ENCODE measurements at regions not wholly inside any gene's neighbourhood (a gene's known extent, or its start where the extent isn't known, plus 50 kb on each side); places are given as distances from the start of the nearest gene placed in this dataset.

DNA sequence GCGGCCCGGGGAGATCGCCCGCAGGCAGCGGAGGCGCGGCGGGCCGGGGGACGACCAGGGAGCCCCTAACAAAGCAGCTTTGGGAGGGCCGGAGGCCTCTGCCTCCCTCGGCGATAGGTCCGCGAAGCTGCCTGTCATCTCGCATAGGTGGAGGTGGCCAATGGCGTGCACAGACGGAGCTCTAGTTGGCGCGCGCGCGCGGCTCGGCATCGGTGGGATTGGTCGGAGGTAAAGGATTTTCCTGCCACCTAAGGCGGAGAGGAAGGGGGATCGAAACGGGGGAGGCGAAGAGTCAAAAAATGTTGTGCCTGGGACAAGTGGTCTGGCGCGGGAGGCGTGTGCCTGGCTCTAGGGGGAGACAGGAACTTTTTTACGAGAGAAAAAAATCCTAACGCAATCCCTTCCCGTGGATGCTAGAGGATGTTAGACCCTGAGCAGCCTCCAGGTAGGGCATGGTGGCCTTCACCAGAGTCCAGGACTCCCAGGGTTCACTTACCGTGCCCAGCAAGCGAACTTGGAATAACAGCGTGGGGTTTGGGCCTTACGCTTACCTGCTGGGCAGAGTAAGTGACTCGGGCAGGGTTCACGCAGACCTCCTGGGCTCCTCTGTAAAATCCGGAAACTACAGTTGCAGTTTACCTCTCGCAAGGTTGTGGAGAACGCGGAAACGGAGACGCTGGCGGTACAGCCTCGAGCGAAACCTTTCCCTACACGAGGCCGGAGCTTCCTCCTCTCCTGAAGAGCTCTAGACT, 99.9 kb upstream of the SOD1 start:
- no peak for TF ChIP-seq ZNF70 (CRISPR knock-in tag; IDR thresholded peaks at IDR 0.05)
- TF ChIP-seq, protein P1, sequence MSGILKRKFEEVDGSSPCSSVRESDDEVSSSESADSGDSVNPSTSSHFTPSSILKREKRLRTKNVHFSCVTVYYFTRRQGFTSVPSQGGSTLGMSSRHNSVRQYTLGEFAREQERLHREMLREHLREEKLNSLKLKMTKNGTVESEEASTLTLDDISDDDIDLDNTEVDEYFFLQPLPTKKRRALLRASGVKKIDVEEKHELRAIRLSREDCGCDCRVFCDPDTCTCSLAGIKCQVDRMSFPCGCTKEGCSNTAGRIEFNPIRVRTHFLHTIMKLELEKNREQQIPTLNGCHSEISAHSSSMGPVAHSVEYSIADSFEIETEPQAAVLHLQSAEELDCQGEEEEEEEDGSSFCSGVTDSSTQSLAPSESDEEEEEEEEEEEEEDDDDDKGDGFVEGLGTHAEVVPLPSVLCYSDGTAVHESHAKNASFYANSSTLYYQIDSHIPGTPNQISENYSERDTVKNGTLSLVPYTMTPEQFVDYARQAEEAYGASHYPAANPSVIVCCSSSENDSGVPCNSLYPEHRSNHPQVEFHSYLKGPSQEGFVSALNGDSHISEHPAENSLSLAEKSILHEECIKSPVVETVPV (CRISPR knock-in tag; IDR thresholded peaks at IDR 0.05): no peak
- no peak for TF ChIP-seq TOX (CRISPR knock-in tag; IDR thresholded peaks at IDR 0.05; ENCODE audit: borderline replicate concordance)
- no peak for TF ChIP-seq ESRRG (CRISPR knock-in tag; IDR thresholded peaks at IDR 0.05)
- ATAC-seq: peak; percentile 95

DNA sequence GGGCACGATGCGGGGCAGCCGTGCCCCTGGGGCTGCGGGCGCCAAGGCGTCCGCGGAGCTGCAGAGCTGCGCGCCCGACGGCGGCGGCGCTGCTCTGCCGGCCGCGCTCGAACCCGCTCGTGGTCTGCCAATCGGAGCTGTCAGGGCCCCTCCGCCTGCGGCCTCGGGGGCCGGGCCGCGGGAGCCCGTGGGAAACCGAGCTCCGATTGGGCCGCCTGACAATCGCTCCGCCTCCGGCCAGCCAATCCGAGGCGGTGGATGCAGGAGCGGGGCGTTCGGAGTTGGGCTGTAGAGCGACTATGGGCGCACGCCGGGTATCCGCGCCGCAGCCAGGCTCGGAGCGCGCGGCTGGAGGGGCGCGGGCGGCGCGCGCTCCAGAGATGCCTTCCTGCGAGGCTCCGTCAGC, 100.5 kb upstream of the SOD1 start:
- ATAC-seq: peak; percentile 96
- TF ChIP-seq, protein P2, sequence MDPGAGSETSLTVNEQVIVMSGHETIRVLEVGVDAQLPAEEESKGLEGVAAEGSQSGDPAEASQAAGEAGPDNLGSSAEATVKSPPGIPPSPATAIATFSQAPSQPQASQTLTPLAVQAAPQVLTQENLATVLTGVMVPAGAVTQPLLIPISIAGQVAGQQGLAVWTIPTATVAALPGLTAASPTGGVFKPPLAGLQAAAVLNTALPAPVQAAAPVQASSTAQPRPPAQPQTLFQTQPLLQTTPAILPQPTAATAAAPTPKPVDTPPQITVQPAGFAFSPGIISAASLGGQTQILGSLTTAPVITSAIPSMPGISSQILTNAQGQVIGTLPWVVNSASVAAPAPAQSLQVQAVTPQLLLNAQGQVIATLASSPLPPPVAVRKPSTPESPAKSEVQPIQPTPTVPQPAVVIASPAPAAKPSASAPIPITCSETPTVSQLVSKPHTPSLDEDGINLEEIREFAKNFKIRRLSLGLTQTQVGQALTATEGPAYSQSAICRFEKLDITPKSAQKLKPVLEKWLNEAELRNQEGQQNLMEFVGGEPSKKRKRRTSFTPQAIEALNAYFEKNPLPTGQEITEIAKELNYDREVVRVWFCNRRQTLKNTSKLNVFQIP (CRISPR knock-in tag; IDR thresholded peaks at IDR 0.05; ENCODE audit: borderline replicate concordance, low read depth): no peak
- TF ChIP-seq OSR1 (CRISPR knock-in tag; IDR thresholded peaks at IDR 0.05): no peak
- TF ChIP-seq, protein P3, sequence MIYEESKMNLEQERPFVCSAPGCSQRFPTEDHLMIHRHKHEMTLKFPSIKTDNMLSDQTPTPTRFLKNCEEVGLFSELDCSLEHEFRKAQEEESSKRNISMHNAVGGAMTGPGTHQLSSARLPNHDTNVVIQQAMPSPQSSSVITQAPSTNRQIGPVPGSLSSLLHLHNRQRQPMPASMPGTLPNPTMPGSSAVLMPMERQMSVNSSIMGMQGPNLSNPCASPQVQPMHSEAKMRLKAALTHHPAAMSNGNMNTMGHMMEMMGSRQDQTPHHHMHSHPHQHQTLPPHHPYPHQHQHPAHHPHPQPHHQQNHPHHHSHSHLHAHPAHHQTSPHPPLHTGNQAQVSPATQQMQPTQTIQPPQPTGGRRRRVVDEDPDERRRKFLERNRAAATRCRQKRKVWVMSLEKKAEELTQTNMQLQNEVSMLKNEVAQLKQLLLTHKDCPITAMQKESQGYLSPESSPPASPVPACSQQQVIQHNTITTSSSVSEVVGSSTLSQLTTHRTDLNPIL (CRISPR knock-in tag; IDR thresholded peaks at IDR 0.05; ENCODE audit: low read depth): no peak
- TF ChIP-seq, protein P4, sequence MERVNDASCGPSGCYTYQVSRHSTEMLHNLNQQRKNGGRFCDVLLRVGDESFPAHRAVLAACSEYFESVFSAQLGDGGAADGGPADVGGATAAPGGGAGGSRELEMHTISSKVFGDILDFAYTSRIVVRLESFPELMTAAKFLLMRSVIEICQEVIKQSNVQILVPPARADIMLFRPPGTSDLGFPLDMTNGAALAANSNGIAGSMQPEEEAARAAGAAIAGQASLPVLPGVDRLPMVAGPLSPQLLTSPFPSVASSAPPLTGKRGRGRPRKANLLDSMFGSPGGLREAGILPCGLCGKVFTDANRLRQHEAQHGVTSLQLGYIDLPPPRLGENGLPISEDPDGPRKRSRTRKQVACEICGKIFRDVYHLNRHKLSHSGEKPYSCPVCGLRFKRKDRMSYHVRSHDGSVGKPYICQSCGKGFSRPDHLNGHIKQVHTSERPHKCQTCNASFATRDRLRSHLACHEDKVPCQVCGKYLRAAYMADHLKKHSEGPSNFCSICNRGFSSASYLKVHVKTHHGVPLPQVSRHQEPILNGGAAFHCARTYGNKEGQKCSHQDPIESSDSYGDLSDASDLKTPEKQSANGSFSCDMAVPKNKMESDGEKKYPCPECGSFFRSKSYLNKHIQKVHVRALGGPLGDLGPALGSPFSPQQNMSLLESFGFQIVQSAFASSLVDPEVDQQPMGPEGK (CRISPR knock-in tag; IDR thresholded peaks at IDR 0.05; ENCODE audit: borderline replicate concordance): no peak
- TF ChIP-seq ISL1 (CRISPR knock-in tag; IDR thresholded peaks at IDR 0.05): no peak
- TF ChIP-seq, protein P1 (CRISPR knock-in tag; IDR thresholded peaks at IDR 0.05): no peak
- no peak for TF ChIP-seq PPARA (CRISPR knock-in tag; IDR thresholded peaks at IDR 0.05; ENCODE audit: borderline replicate concordance)
- no peak for TF ChIP-seq ZFP3 (CRISPR knock-in tag; IDR thresholded peaks at IDR 0.05)

DNA sequence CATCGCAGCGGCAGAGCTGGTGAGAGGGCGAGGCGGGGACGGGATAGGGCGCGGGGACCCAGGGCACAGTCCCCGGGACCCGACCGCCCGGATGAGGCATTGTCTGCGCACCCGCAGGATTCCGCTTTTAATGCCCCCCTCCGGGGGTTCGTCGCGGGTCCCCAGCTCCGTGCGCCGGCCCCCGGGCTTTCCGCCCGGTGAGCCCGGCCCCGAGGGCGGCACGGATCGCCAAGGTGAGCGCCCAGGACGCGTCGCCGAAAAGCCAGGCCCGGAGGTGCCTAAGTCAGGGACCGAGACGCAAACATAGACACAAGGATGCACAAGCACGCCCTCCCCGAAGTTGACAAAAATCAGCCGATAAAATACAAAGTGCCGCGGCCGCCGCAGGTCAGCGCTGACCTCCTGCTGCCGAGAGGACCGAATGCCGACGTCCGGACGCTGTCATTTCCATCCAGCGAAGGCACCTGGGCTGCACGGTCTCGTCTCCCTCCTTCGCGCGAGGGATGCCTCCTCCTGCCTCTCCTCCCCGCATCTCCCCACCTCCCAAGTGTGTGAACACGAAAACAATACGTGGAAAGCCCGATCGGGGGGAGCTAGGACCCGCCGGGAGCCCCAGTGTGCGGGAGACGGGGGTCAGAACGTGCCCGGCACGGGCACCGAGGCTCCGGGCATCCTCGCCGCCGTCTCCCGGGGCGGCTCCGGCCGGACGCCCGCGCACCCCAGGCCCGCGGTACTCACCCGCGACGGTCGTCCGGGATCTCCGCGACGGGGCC, 101.1 kb upstream of the SOD1 start:
- TF ChIP-seq ZC3H10 (CRISPR knock-in tag; IDR thresholded peaks at IDR 0.05): no peak
- TF ChIP-seq, protein P4 (CRISPR knock-in tag; IDR thresholded peaks at IDR 0.05; ENCODE audit: borderline replicate concordance): no peak
- no peak for TF ChIP-seq ZNF565 (CRISPR knock-in tag; conservative IDR thresholded peaks at IDR 0.05; ENCODE audit: low read depth)
- TF ChIP-seq, protein P1 (CRISPR knock-in tag; IDR thresholded peaks at IDR 0.05): no peak
- TF ChIP-seq TOX (CRISPR knock-in tag; IDR thresholded peaks at IDR 0.05; ENCODE audit: borderline replicate concordance): no peak
- TF ChIP-seq TCF4 (CRISPR knock-in tag; IDR thresholded peaks at IDR 0.05; ENCODE audit: borderline replicate concordance): no peak
- TF ChIP-seq SNAI2 (CRISPR knock-in tag; IDR thresholded peaks at IDR 0.05): no peak
- no peak for TF ChIP-seq ISL1 (CRISPR knock-in tag; IDR thresholded peaks at IDR 0.05)
- no peak for TF ChIP-seq ZNF70 (CRISPR knock-in tag; IDR thresholded peaks at IDR 0.05)
- TF ChIP-seq CSDC2 (CRISPR knock-in tag; IDR thresholded peaks at IDR 0.05): no peak
- no peak for TF ChIP-seq ZFP3 (CRISPR knock-in tag; IDR thresholded peaks at IDR 0.05)
- ATAC-seq: peak; percentile 4

Measured in SK-N-SH treated with all-trans-retinoic acid at 6 μM for 48 hours (cell line).